ENCODE measurements at regions not wholly inside any gene's neighbourhood (a gene's known extent, or its start where the extent isn't known, plus 50 kb on each side); places are given as distances from the start of the nearest gene placed in this dataset.
"Not testable (repeated sequence)": the region's sequence is repeated elsewhere in the genome, so short reads cannot be mapped to it uniquely, and the experiment has no call there.

DNA sequence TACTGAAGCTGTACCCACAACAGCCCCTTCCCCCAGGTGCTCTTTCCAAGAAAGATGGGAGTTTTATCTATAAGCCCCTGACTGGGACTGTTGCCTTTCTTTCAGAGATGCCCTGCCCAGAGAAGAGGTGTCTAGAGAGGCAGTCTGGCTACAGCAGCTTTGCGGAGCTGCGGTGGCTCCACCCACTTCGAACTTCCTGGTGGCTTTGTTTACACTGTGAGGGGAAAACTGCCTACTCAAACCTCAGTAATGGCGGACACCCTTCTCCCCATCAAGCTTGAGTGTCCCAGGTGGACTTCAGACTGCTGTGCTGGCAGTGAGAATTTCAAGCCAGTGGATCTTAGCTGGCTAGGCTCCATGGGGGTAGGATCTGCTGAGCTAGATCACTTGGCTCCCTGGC is 120.2 kb upstream of the MYT1L start:
- H3K36me3 ChIP-seq (ENCODE audit: control insufficient read depth, insufficient read depth, low read length); H3K27ac ChIP-seq (ENCODE audit: low read length); H3K27me3 ChIP-seq (ENCODE audit: control insufficient read depth, insufficient read depth, low read length); DNase-seq (ENCODE audit: low read depth, low spot score); H3K4me3 ChIP-seq (ENCODE audit: low read length); H3K9me3 ChIP-seq (ENCODE audit: control insufficient read depth, insufficient read depth, low read length); H3K4me1 ChIP-seq (ENCODE audit: control insufficient read depth, insufficient read depth, low read length): not testable (repeated sequence)
- no CpG with 5 or more reads among the region's 4 CpGs for WGBS (ENCODE audit: insufficient coverage, insufficient read length)

DNA sequence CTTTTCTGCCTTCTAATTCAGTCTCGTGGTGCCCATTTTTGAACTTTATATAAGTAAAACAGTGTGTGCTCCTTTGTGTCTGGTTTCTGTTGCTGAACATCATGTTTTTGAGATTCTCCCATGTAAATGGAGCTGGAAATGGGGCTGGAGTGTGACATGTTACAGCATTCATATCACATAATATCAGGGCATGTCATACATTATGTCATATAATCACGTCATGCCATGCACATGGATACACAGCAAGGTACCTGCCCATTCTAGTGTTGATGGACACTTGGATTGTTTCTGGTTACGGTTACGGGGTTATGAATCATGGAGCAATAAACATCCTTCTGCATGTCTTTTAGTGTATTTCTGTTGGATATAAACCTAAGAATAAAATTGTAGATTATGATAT is 117.1 kb upstream of the MYT1L start:
- Histone ChIP-seq H3K36me3 (ENCODE audit: control insufficient read depth, insufficient read depth, low read length) (no peaks in the 10 kb centered on the region), H3K27ac (ENCODE audit: low read length) (no peak overlapping the region), H3K9me3 (ENCODE audit: control insufficient read depth, insufficient read depth, low read length) (no peaks in the 10 kb centered on the region), H3K4me1 (ENCODE audit: control insufficient read depth, insufficient read depth, low read length) (no peaks in the 10 kb centered on the region), H3K4me3 (ENCODE audit: low read length) (no peak overlapping the region), H3K27me3 (ENCODE audit: control insufficient read depth, insufficient read depth, low read length) (no peaks in the 10 kb centered on the region)
- DNase-seq (ENCODE audit: low read depth, low spot score) = no peak
- WGBS (ENCODE audit: insufficient coverage, insufficient read length) = no CpG with 5 or more reads among the region's 4 CpGs

DNA sequence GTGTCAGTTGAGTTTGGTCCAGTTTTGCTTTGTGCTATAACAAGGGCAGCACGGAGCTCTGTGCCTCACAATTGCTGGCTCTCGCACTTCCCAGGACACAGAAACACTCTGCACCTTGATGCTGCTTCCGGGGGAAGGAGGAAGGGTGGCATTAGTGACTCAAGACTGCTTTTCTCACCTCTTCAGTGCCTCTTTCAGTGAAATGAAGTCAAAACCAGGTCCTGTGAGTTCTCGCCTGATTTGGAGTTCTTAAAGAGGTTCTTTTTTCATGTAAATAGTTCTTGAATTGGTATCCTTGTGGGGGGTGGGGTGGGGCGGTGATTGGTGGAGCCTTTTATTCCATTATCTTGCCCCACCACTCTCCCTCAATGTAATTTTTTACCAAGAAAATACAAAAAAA is 91.5 kb upstream of the MYT1L start:
- WGBS (ENCODE audit: insufficient coverage, insufficient read length) = no CpG with 5 or more reads among the region's 5 CpGs
- no peaks in the 10 kb centered on the region for H3K27me3 ChIP-seq (ENCODE audit: control insufficient read depth, insufficient read depth, low read length)
- H3K4me3 ChIP-seq (ENCODE audit: low read length) = no peak overlapping the region
- no peaks in the 10 kb centered on the region for H3K9me3 ChIP-seq (ENCODE audit: control insufficient read depth, insufficient read depth, low read length)
- no peak overlapping the region for H3K27ac ChIP-seq (ENCODE audit: low read length)
- DNase-seq (ENCODE audit: low read depth, low spot score) = no peak
- peaks cover 6% of the 10 kb centered on the region; the same call in 1 of the 2 replicates for H3K4me1 ChIP-seq (ENCODE audit: control insufficient read depth, insufficient read depth, low read length)
- no peaks in the 10 kb centered on the region for H3K36me3 ChIP-seq (ENCODE audit: control insufficient read depth, insufficient read depth, low read length)

DNA sequence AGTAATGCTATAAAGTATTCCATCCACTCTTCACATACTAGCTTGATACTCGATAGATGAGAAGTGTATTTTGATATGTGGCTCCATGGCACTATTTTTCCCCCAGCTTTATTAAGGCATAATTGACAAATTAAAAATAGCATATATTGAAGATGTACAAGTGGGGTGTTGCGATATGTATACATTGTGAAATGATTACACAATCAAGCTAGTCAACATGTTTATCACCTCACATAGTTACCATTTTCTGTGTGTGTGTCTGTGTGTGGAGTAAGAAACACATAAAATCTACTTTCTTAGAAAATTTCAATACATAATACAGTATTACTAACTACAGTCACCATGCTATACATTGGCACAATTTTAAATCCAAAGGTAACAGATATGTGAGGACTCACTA is 82.5 kb upstream of the MYT1L start:
- no peak for DNase-seq (ENCODE audit: low read depth, low spot score)
- Histone ChIP-seq H3K27ac (ENCODE audit: low read length) (no peak overlapping the region), H3K4me3 (ENCODE audit: low read length) (no peak overlapping the region), H3K9me3 (ENCODE audit: control insufficient read depth, insufficient read depth, low read length) (no peaks in the 10 kb centered on the region), H3K36me3 (ENCODE audit: control insufficient read depth, insufficient read depth, low read length) (no peaks in the 10 kb centered on the region), H3K27me3 (ENCODE audit: control insufficient read depth, insufficient read depth, low read length) (no peaks in the 10 kb centered on the region), H3K4me1 (ENCODE audit: control insufficient read depth, insufficient read depth, low read length) (no peaks in the 10 kb centered on the region)
- no CpG with 5 or more reads among the region's 2 CpGs for WGBS (ENCODE audit: insufficient coverage, insufficient read length)

DNA sequence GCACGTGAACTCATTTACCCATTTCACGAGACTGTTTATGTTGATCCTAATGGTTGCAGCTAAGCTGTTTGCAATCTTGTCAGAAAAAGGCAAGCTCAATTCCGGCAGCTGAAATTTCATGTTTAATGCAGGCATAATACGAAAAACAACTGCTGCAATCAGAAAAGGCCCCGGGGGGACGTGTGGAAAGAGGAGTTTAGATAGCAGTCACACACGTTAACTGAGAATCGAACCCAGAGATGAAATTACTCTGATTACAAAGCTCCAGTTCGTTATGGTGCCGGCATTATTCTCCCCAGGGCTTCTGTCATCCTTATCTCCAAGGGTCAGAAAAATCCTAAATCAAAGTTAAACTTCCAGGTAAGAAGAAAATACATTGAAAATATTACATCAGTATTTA is 79.9 kb upstream of the MYT1L start:
- WGBS (ENCODE audit: insufficient coverage, insufficient read length) = no CpG with 5 or more reads among the region's 10 CpGs

DNA sequence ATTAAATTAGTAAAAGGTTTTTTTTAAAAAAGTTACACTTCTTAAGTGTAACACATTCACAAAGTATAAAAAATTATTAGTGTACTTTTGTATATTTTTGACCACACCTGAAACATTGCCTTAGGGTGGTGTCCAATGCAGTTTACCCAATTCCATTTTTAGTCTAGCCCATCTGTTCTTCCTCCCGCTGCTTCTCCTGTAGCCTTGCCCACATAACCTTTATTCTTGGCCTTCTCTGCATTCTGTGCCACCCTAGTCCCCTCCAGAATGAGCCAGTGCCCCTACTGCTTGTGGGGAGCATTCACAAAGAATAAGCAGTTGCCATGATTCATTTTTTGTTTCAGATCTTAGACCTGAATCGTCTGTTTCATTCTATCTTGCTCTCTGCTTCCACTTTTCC is 78.4 kb upstream of the MYT1L start:
- WGBS (ENCODE audit: insufficient coverage, insufficient read length) = no CpG with 5 or more reads among the region's 2 CpGs
- DNase-seq (ENCODE audit: low read depth, low spot score) = no peak

More for the DNA sequence above, 79.9 kb upstream of the MYT1L start:
- Histone ChIP-seq H3K4me3 (ENCODE audit: low read length) (no peak overlapping the region), H3K36me3 (ENCODE audit: control insufficient read depth, insufficient read depth, low read length) (no peaks in the 10 kb centered on the region), H3K27ac (ENCODE audit: low read length) (no peak overlapping the region), H3K27me3 (ENCODE audit: control insufficient read depth, insufficient read depth, low read length) (no peaks in the 10 kb centered on the region), H3K4me1 (ENCODE audit: control insufficient read depth, insufficient read depth, low read length) (no peaks in the 10 kb centered on the region), H3K9me3 (ENCODE audit: control insufficient read depth, insufficient read depth, low read length) (no peaks in the 10 kb centered on the region)
- no peak for DNase-seq (ENCODE audit: low read depth, low spot score)

DNA sequence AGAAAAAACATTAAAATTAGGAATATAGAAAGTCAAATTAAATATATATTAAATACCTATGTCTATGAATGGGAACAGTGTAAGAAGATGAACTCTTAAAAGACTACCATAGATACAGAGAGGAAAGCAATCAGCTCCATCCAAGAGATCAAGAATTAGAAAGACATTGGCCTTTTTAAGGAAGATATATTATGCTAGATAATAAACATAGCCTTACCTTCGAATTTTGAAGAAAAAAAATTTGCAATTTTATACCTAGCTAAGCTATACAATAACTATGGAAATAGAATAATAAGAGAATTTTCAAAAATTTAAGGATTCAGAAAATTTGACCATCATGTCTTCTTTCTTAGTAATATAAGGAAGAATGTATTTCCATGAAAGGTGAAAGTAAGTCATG is 74.7 kb upstream of the MYT1L start:
- Histone ChIP-seq H3K9me3 (ENCODE audit: control insufficient read depth, insufficient read depth, low read length) (no peaks in the 10 kb centered on the region), H3K36me3 (ENCODE audit: control insufficient read depth, insufficient read depth, low read length) (no peaks in the 10 kb centered on the region), H3K4me1 (ENCODE audit: control insufficient read depth, insufficient read depth, low read length) (no peaks in the 10 kb centered on the region), H3K4me3 (ENCODE audit: low read length) (no peak overlapping the region), H3K27me3 (ENCODE audit: control insufficient read depth, insufficient read depth, low read length) (no peaks in the 10 kb centered on the region), H3K27ac (ENCODE audit: low read length) (no peak overlapping the region)
- DNase-seq (ENCODE audit: low read depth, low spot score) = no peak
- no CpG with 5 or more reads among the region's 1 CpG for WGBS (ENCODE audit: insufficient coverage, insufficient read length)

More for the DNA sequence above, 78.4 kb upstream of the MYT1L start:
- no peaks in the 10 kb centered on the region for H3K27me3 ChIP-seq (ENCODE audit: control insufficient read depth, insufficient read depth, low read length)
- H3K9me3 ChIP-seq (ENCODE audit: control insufficient read depth, insufficient read depth, low read length) = no peaks in the 10 kb centered on the region
- no peaks in the 10 kb centered on the region for H3K36me3 ChIP-seq (ENCODE audit: control insufficient read depth, insufficient read depth, low read length)
- H3K4me1 ChIP-seq (ENCODE audit: control insufficient read depth, insufficient read depth, low read length) = no peaks in the 10 kb centered on the region
- H3K4me3 ChIP-seq (ENCODE audit: low read length) = no peak overlapping the region
- no peak overlapping the region for H3K27ac ChIP-seq (ENCODE audit: low read length)

DNA sequence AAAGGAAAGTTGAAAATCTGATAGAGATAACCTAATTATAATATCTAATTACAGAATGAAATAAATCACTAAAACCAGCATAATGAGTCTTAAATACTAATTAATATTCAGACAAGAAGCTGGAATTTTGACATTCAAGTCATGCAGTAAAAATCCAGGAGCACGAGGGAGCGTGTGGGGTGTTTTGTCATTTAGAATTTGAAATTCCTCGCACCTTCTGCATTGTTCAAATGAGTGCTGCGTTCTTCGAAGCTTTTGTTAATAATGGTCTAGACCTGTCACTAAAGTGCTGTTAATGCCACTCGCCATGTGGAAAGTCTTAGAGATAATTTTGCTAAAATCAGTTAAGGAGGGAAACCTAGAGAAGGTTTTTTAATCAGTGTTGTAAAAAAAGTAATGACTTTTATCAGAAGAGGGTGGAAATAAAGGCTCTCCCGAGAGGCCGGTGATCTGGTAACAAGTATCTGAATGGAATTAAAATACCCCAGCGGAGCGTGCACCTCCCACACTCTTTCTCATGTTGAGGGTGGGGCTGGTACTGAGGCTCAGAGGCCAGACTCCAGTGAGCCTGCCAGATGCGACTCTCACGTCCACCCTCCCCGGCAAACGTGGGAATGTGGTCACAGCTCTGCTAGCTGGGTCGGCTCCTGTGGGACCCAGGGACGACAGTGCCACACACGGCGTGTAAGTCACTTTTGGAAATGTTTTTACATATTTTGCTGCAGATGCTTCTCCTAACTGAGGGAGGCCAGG is 69.4 kb upstream of the MYT1L start:
- no CpG with 5 or more reads among the region's 18 CpGs for WGBS (ENCODE audit: insufficient coverage, insufficient read length)
- no peak for DNase-seq (ENCODE audit: low read depth, low spot score)
- H3K4me3 ChIP-seq (ENCODE audit: low read length) = no peak overlapping the region
- H3K27ac ChIP-seq (ENCODE audit: low read length) = no peak overlapping the region
- H3K4me1 ChIP-seq (ENCODE audit: control insufficient read depth, insufficient read depth, low read length) = no peaks in the 10 kb centered on the region
- H3K36me3 ChIP-seq (ENCODE audit: control insufficient read depth, insufficient read depth, low read length) = no peaks in the 10 kb centered on the region
- H3K27me3 ChIP-seq (ENCODE audit: control insufficient read depth, insufficient read depth, low read length) = no peaks in the 10 kb centered on the region
- H3K9me3 ChIP-seq (ENCODE audit: control insufficient read depth, insufficient read depth, low read length) = no peaks in the 10 kb centered on the region

DNA sequence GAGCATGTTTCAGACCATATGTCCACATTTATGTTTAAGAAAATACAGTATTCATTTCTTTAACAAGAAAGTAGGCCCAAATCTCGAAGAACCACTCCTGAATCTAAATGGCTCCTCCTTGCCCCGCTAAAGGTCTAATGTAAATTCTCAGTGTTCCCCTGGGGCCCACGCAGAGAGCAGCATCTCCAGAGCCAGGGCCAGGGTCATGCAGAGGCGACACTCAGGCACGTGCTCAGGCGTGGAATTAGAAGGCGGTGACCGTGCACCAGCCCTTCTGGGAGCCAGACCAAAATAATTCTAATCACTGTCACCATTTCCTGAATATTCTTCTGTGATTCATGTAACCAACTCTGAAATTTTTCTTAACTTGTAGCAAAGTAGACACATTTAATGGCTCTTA is 68.3 kb upstream of the MYT1L start:
- Histone ChIP-seq H3K27me3 (ENCODE audit: control insufficient read depth, insufficient read depth, low read length) (no peaks in the 10 kb centered on the region), H3K36me3 (ENCODE audit: control insufficient read depth, insufficient read depth, low read length) (no peaks in the 10 kb centered on the region)
- no CpG with 5 or more reads among the region's 8 CpGs for WGBS (ENCODE audit: insufficient coverage, insufficient read length)

DNA sequence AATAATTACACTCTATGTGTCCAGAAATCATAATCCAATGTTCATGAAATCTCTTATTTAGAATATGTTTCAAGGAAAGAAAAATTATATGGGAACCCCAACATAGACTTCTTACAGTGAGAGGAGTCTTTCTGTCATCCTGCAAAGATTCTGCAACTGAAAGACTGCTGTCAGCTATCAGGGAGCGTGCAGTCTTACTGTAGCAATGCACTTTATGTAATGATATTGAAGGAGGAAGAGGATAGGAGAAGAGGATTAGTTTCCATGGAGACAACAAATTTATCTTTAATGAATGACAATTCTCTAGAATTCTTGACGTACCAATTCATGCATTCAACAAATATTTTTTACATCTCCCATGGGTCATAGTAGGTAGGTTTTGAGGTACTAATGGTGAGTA is 61.3 kb upstream of the MYT1L start:
- no CpG with 5 or more reads among the region's 2 CpGs for WGBS (ENCODE audit: insufficient coverage, insufficient read length)
- Histone ChIP-seq H3K27ac (ENCODE audit: low read length) (no peak overlapping the region), H3K4me3 (ENCODE audit: low read length) (no peak overlapping the region), H3K4me1 (ENCODE audit: control insufficient read depth, insufficient read depth, low read length) (no peaks in the 10 kb centered on the region; the same call in 1 of the 2 replicates), H3K36me3 (ENCODE audit: control insufficient read depth, insufficient read depth, low read length) (no peaks in the 10 kb centered on the region), H3K27me3 (ENCODE audit: control insufficient read depth, insufficient read depth, low read length) (no peaks in the 10 kb centered on the region), H3K9me3 (ENCODE audit: control insufficient read depth, insufficient read depth, low read length) (no peaks in the 10 kb centered on the region; the same call in 1 of the 2 replicates)
- no peak for DNase-seq (ENCODE audit: low read depth, low spot score)

More for the DNA sequence above, 68.3 kb upstream of the MYT1L start:
- Histone ChIP-seq H3K4me3 (ENCODE audit: low read length) (no peak overlapping the region), H3K9me3 (ENCODE audit: control insufficient read depth, insufficient read depth, low read length) (no peaks in the 10 kb centered on the region), H3K27ac (ENCODE audit: low read length) (no peak overlapping the region), H3K4me1 (ENCODE audit: control insufficient read depth, insufficient read depth, low read length) (no peaks in the 10 kb centered on the region)
- no peak for DNase-seq (ENCODE audit: low read depth, low spot score)

DNA sequence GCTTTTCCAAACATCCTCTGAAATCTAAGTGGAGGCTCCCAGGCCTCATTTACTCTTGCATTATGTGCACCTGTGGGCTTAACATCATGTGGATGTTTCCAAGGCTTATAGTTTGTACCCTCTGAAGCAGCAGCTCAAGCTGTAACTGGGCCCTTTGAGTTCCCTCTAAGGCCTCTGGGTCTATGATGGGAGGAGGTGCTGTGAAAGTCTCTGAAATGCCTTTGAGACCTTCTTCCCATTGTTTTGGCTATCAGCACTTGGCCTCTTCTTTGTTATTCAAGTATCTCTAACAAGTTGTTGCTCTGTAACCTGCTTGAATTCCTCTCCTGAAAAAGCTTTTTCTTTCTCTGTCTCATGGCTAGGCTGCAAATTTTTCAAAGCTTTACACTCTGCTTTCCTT is 58.1 kb upstream of the MYT1L start:
- Histone ChIP-seq H3K4me1 (ENCODE audit: control insufficient read depth, insufficient read depth, low read length) (no peaks in the 10 kb centered on the region; the same call in 1 of the 2 replicates), H3K27ac (ENCODE audit: low read length) (no peak overlapping the region), H3K27me3 (ENCODE audit: control insufficient read depth, insufficient read depth, low read length) (no peaks in the 10 kb centered on the region), H3K36me3 (ENCODE audit: control insufficient read depth, insufficient read depth, low read length) (no peaks in the 10 kb centered on the region), H3K4me3 (ENCODE audit: low read length) (no peak overlapping the region), H3K9me3 (ENCODE audit: control insufficient read depth, insufficient read depth, low read length) (no peaks in the 10 kb centered on the region; the same call in 1 of the 2 replicates)
- DNase-seq (ENCODE audit: low read depth, low spot score) = no peak

Data from iPS DF 6.9 (cell line).